Right lobe of liver (tissue), 6 donors: ENCODE measurements at regions not wholly inside any gene's neighbourhood (a gene's known extent, or its start where the extent isn't known, plus 50 kb on each side); places are given as distances from the start of the nearest gene placed in this dataset.

ENCODE experiments used
- ATAC-seq, 4 donors: fragments of 200-7000 bp; cut with Tn5 transposase; one replicate each; pipeline ENCODE4 v1.9.1; 2020; ENCODE audit warnings: mild to moderate bottlenecking in 4 of 4, moderate library complexity in 4 of 4
- DNase-seq, 3 donors: peaks; one replicate each; pipeline ENCODE4 v3.0.0-alpha.2; 2020
- H3K27ac ChIP-seq, 3 donors: fragments of 200-600 bp; one replicate each; pipeline ENCODE4 v1.8.0; 2022
- H3K27me3 ChIP-seq, 2 donors: fragments of 200-600 bp; one replicate each; pipeline ENCODE4 v1.8.0; 2022
- H3K36me3 ChIP-seq, 4 donors: fragments of 200-600 bp; sonication (generic) in 1 of 4; one replicate each; pipeline versions ENCODE4 v1.5.1 to v1.8.0; 2017 to 2022; ENCODE audit warnings: control low read depth in 1 of 4
- H3K4me1 ChIP-seq, 4 donors: fragments of 200-600 bp; sonication (generic) in 1 of 4; one replicate each; pipeline versions ENCODE4 v1.5.1 to v1.8.0; 2017 to 2022; ENCODE audit warnings: control low read depth in 1 of 4
- H3K4me3 ChIP-seq, 3 donors: fragments of 200-600 bp; one replicate each; pipeline ENCODE4 v1.8.0; 2022
- H3K9me3 ChIP-seq, 4 donors: fragments of 200-600 bp; sonication (generic) in 1 of 4; one replicate each; pipeline versions ENCODE4 v1.5.1 to v1.8.0; 2017 to 2022; ENCODE audit warnings: control low read depth in 1 of 4
- CTCF ChIP-seq, 4 donors: fragments of 200-600 bp in 3 of 4; fragments of 450-650 bp in 1 of 4; IDR thresholded peaks; one replicate each; pipeline versions ENCODE4 v1.5.1 to v1.8.0; 2016 to 2022; ENCODE audit warnings: antibody characterized with exemption in 4 of 4, mild to moderate bottlenecking in 2 of 4
- POLR2A ChIP-seq: fragments of 450-650 bp; IDR thresholded peaks from one replicate; pipeline ENCODE4 v1.6.1; 2017; ENCODE audit warnings: antibody characterized with exemption, mild to moderate bottlenecking
- WGBS: methylation state at CpG from one replicate; pipeline ENCODE4 v1.1.6; 2018; ENCODE audit warnings: low coverage, low lambda C conversion rate; ENCODE audit not compliant: insufficient coverage; ENCODE audit errors: missing lambda C conversion rate; 5-methylcytosine and 5-hydroxymethylcytosine counted together
- intact Hi-C, 2 donors: fragments of 100-400 bp; cut with DNase I; formaldehyde crosslinking; loops; one replicate each; pipeline versions ENCODE4 v1.11.2 to v1.14.1; 2022
- donor health status: DM: no; HTN: yes; CAD: no.
- donor health status: DM: no; HTN: no; CAD: no.
- donor health status: DM: no; HTN: no; CAD: no.
- donor health status: DM: no; HTN: yes; CAD: no.
- donor health status: DM: no; HTN: yes; CAD: no.

- no peaks in the 10 kb centered on the region for H3K9me3 ChIP-seq
- no peak overlapping the region for H3K4me3 ChIP-seq
- no peaks in the 10 kb centered on the region for H3K4me1 ChIP-seq
- no peak overlapping the region for H3K27ac ChIP-seq
- DNase-seq (no peak), ATAC-seq (no peak)
- no peaks in the 10 kb centered on the region for H3K36me3 ChIP-seq
- WGBS: 21% methylated on average over 1 of the region's 1 CpG
- no peak for TF ChIP-seq CTCF (IDR thresholded peaks at IDR 0.05)
- TF ChIP-seq POLR2A: no peak
- intact Hi-C loops: no loop called here
- no peaks in the 10 kb centered on the region for H3K27me3 ChIP-seq
Observed at GRCh38 chr7:12504149-12504548, 66.4 kb upstream of the SCIN start.

- ATAC-seq (no peak), DNase-seq (no peak)
- H3K4me1 ChIP-seq: no peaks in the 10 kb centered on the region
- H3K27ac ChIP-seq: no peak overlapping the region
- no peaks in the 10 kb centered on the region for H3K9me3 ChIP-seq
- intact Hi-C loops: no loop called here
- WGBS: 58% methylated on average over 3 of the region's 3 CpGs
- no peak overlapping the region for H3K4me3 ChIP-seq
- no peaks in the 10 kb centered on the region for H3K36me3 ChIP-seq
- TF ChIP-seq POLR2A (no peak), CTCF (IDR thresholded peaks at IDR 0.05) (no peak)
- no peaks in the 10 kb centered on the region for H3K27me3 ChIP-seq
Observed at GRCh38 chr7:12508005-12508404, 62.5 kb upstream of the SCIN start.

- Histone ChIP-seq H3K27ac (no peak overlapping the region), H3K9me3 (no peaks in the 10 kb centered on the region), H3K4me1 (no peaks in the 10 kb centered on the region), H3K36me3 (no peaks in the 10 kb centered on the region), H3K27me3 (no peaks in the 10 kb centered on the region), H3K4me3 (no peak overlapping the region)
- no peak for TF ChIP-seq CTCF (IDR thresholded peaks at IDR 0.05)
- no peak for TF ChIP-seq POLR2A
- ATAC-seq: no peak
- DNase-seq: no peak
- 72% methylated on average over 2 of the region's 2 CpGs for WGBS
- intact Hi-C loops: no loop called here
Observed at GRCh38 chr7:12508554-12508953, 62.0 kb upstream of the SCIN start.

- intact Hi-C loops: no loop called here
Observed at GRCh38 chr7:12517451-12517850, 53.1 kb upstream of the SCIN start.

GRCh38 chr7:12518920-12519681 lies 51.4 kb upstream of the SCIN start:
- intact Hi-C loops: no loop called here
- TF ChIP-seq POLR2A (no peak), CTCF (IDR thresholded peaks at IDR 0.05) (peak in 1 of 4 donors; percentile 23)
- H3K27me3 ChIP-seq: no peaks in the 10 kb centered on the region
- no peaks in the 10 kb centered on the region for H3K36me3 ChIP-seq
- no peaks in the 10 kb centered on the region for H3K9me3 ChIP-seq
- DNase-seq: no peak
- peak; percentile 23 to 36 (median 30) for ATAC-seq
- H3K4me1 ChIP-seq: no peaks in the 10 kb centered on the region
- H3K27ac ChIP-seq: no peak overlapping the region
- no peak overlapping the region for H3K4me3 ChIP-seq
- WGBS: no CpG with 5 or more reads among the region's 2 CpGs

More at GRCh38 chr7:12517451-12517850, 53.1 kb upstream of the SCIN start:
- no peak for TF ChIP-seq POLR2A
- DNase-seq (no peak), ATAC-seq (no peak)
- no peaks in the 10 kb centered on the region for H3K27me3 ChIP-seq
- H3K36me3 ChIP-seq: no peaks in the 10 kb centered on the region
- H3K4me3 ChIP-seq: no peak overlapping the region
- no peak overlapping the region for H3K27ac ChIP-seq
- no peaks in the 10 kb centered on the region for H3K4me1 ChIP-seq
- H3K9me3 ChIP-seq: no peaks in the 10 kb centered on the region
